ENCODE measurements at regions not wholly inside any gene's neighbourhood (a gene's known extent, or its start where the extent isn't known, plus 50 kb on each side); places are given as distances from the start of the nearest gene placed in this dataset.

- TF ChIP-seq POLR2AphosphoS5 (IDR thresholded peaks at IDR 0.05; ENCODE audit: low read depth, low read length) (no peak), REST (IDR thresholded peaks at IDR 0.05; ENCODE audit: insufficient read depth in 1 of 2, low read depth in 2 of 2, low read length in 2 of 2) (no peak)
These were observed 260.3 kb upstream of the DAPK1 start for GRCh38 chr9:87237336-87237735.

All from PFSK-1 (cell line).